Umbilical cord (tissue), 1 donor: ENCODE measurements at regions not wholly inside any gene's neighbourhood (a gene's known extent, or its start where the extent isn't known, plus 50 kb on each side); places are given as distances from the start of the nearest gene placed in this dataset.
"Not testable (repeated sequence)": the region's sequence is repeated elsewhere in the genome, so short reads cannot be mapped to it uniquely, and the experiment has no call there.

Source experiments
- DNase-seq: peaks from one replicate; pipeline ENCODE4 v3.0.0-alpha.2; 2015; ENCODE audit warnings: low spot score

DNA sequence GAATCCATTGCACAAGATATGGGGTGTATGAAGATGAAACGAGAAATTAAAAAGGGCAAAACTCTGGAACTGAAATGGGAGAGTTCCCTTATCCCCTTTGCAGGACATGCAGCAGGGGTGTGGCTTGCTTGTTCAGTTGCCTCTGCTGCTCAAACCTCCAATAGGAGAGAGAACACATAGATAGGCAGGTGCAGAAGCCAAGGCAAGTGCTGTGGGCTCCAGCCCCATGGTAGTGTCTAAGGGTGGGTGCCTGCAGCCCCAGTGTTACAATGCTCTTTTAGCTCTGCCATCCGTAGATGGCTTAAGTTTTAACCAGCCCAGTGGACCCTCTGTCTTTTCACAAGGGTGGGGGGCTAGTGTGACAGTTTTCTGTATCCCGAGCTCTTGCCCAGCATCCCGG is 69.7 kb downstream of the CMAS start:
- DNase-seq, result no peak

- peak; percentile 35 for DNase-seq
Observed at GRCh38 chr12:22116376-22116775, 70.4 kb downstream of the CMAS start.

DNA sequence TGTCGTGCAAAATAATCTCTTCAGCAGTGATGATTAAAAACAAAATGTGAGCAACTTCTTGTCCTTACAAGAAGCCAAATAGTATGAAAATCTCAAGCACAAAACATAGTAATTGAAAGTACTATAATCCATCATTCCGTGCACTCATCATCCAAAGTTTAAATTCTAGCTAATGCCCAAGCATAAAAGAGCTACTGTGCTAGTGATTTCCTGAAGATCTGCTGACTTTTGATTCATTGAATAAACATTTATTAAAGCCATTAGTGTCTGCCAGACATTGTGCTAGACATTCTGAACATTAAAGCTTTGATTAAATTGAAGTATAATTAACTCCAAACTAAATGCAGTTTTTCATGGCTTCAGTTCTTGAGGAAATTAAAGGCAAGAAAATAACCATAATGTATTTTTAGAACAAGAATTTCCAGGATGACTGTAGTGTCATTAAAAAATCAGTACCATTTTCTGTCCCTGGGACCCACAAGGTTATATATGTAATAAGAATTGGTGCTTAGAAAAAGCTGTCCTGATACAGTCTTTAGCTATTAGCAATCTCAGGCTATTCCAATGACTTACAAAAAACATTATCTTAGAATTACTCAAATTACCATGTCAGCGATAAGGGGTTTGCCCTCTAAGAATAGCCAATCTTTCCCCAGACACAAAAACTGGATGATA is 71.7 kb downstream of the CMAS start:
- DNase-seq, result peak; percentile 61

- DNase-seq, result no peak
Observed at GRCh38 chr12:22118238-22118790, 72.3 kb downstream of the CMAS start.

DNA sequence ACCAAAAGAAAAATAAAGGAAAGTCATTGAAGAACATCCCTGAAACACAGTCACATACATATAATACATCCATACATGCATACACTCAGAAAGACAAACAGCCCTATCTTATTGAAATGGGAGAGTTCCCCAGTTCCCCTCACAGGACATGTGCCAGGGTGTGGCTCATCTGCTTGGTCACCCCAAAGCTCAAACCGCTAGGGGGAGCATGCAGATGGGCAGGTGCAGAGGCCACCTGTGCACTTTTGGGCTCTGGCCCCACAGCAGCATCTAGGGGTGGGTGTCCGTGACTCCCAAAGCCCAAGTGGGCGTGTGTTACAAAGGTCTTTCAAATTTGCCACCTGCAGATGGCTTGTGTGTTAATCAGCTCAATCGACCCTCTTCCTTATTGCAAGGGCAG is 75.2 kb downstream of the CMAS start:
- DNase-seq, result no peak

DNA sequence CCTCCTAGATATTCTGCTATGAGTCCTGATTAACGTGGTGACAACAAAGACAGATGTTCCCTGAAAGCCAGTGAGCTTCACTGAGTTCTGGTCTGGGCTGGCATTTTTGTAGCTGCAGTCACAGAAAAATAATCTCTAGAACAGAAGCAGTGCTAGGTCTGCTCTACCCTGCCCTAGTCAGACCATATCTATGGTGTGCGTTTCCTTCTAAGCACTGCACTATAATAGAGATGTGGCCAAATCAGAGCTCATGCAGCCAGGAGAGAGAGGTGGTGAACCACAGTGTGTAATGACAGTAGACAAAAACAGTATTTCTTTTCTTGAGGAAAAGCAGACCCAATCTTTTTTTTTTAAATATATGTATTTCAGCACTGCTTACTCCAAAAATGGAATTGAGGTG is 76.3 kb downstream of the CMAS start:
- peak; percentile 80 for DNase-seq

- DNase-seq, result no peak
Observed at GRCh38 chr12:22124987-22125386, 79.0 kb downstream of the CMAS start.

DNA sequence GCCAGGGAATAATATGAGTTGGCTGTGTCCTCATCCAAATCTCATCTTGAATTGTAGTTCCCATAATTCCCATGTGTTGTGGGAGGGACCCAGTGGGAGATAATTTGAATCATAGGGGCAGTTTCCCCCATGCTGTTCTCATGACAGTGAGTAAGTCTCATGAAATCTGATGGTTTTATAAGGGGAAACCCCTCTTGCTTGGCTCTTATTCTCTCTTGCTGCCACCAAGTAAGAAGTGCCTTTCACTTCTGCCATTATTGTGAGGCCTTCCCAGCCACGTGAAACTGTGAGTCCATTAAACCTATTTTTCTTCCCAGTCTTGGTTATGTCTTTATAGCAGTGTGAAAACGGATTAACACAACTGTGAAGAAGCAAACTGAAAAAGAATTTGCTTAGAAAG is 80.1 kb downstream of the CMAS start:
- not testable (repeated sequence) for DNase-seq

GRCh38 chr12:22126758-22127157 is 80.7 kb downstream of the CMAS start:
- DNase-seq, result no peak

GRCh38 chr12:22130671-22131070 is 84.7 kb downstream of the CMAS start:
- DNase-seq, result no peak

GRCh38 chr12:22136604-22137117 is 90.6 kb downstream of the CMAS start:
- not testable (repeated sequence) for DNase-seq
